ENCODE measurements at regions not wholly inside any gene's neighbourhood (a gene's known extent, or its start where the extent isn't known, plus 50 kb on each side); places are given as distances from the start of the nearest gene placed in this dataset.

DNA sequence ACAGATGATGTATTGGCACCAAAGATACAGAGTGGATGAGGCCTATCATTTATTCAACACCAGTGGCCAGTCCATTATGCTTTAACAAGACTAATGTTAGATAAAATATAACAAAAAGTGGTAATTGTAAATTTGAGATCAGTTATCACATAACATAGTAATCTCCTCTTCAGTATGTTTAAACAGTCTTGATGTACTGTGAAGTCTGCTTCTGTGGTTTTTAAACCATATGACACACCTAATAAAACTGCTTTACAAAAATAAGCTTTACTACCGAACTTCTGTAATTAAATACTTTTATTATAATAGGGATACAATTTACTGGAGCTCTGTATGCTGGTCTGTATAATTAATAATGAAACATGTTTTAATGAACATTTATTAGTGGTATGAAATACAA is 2156.1 kb upstream of the CELF4 start:
- TF ChIP-seq, protein P1, sequence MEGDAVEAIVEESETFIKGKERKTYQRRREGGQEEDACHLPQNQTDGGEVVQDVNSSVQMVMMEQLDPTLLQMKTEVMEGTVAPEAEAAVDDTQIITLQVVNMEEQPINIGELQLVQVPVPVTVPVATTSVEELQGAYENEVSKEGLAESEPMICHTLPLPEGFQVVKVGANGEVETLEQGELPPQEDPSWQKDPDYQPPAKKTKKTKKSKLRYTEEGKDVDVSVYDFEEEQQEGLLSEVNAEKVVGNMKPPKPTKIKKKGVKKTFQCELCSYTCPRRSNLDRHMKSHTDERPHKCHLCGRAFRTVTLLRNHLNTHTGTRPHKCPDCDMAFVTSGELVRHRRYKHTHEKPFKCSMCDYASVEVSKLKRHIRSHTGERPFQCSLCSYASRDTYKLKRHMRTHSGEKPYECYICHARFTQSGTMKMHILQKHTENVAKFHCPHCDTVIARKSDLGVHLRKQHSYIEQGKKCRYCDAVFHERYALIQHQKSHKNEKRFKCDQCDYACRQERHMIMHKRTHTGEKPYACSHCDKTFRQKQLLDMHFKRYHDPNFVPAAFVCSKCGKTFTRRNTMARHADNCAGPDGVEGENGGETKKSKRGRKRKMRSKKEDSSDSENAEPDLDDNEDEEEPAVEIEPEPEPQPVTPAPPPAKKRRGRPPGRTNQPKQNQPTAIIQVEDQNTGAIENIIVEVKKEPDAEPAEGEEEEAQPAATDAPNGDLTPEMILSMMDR (IDR thresholded peaks at IDR 0.05): no peak
- no peak for TF ChIP-seq POLR2A (IDR thresholded peaks at IDR 0.05)
